GM21528 (cell line): ENCODE measurements at regions not wholly inside any gene's neighbourhood (a gene's known extent, or its start where the extent isn't known, plus 50 kb on each side); places are given as distances from the start of the nearest gene placed in this dataset.
A peak's percentile ranks its signal among the peaks of the same experiment; 100 is the strongest.

Experiments used
- ATAC-seq: cut with Tn5 transposase; IDR thresholded peaks from one replicate; pipeline ENCODE4 v1.9.1; 2021; ENCODE audit warnings: mild to moderate bottlenecking, moderate library complexity; ENCODE audit not compliant: unreplicated experiment, low FRiP score

DNA sequence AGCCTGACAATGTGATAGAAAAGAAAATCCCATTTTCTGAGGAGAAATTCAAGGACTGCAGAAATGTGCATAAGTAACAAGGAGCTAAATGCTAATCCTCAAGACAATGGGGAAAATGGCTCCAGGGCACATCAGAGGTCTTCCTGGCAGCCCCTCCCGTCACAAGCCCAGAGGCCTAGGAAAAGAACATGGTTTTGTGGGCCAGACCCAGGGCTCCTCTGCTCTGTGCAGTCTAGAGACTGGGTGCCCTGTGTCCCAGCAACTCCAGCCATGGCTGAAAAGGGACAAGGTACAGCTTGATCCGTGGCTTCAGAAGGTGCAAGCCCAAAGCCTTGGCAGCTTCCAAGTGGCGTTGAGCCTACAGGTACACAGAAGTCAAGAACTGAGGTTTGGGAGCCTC lies 176.8 kb upstream of the SUCLG2 start:
- ATAC-seq = no peak

DNA sequence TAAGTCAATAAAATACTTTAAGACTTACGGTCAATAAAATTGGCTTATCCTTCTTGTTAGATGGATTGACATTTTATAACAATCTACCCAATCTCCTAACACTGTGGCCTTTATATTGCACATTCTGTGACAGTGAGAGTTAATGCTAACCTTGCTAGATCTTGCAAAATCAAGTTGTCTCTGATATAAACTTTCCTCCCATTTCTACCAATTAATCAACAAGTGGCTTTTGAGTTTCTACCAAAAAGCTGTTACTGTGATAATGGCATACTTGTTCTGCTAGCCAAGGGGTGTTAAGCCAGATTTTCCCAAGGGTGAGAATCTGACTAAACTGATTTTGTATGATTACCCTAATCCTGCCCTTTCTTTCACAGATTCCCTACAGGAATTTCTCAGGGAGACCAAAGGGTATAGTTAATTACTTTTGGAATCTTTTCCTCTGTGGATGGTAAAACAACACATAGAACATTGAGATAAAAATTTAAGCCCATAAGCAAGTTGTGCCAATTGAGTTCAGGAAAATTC lies 174.1 kb upstream of the SUCLG2 start:
- ATAC-seq = no peak

DNA sequence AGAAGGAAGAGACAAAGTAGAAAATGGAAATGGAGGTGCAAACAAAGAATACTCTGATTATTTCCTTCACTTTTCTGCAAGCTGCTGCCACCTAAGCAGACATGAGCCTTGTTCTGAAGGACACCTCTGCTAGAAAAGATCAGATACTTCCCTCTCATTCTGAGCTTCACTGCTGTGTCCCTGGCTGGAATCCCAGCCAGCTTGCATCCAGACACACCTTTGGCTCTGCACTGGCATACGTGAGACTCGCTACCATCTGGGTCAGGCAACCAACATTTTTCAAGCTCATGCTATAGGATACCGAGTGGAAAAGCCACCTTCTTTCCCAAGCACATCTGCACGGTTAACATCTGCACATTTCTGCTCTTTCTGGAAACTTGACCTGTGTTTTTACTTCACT lies 166.7 kb upstream of the SUCLG2 start:
- no peak for ATAC-seq

DNA sequence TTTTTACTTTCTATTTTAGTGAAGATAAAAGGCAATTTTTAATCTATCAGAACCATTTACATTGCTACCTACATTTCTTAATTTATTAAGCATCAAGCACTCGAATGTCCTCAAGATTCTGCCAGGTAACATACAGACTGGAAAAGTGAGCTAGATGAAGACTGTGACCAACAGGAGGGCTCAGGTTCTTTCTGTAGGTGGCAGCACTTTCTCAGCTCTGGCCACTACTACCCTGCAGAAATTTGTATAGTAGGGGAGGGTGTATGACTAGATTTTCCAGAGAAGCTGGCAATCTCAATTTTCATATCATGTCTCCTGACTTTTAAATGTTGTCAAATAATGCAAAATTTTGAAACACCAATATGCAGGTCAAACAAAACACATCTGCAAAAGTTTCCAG lies 165.0 kb upstream of the SUCLG2 start:
- no peak for ATAC-seq

DNA sequence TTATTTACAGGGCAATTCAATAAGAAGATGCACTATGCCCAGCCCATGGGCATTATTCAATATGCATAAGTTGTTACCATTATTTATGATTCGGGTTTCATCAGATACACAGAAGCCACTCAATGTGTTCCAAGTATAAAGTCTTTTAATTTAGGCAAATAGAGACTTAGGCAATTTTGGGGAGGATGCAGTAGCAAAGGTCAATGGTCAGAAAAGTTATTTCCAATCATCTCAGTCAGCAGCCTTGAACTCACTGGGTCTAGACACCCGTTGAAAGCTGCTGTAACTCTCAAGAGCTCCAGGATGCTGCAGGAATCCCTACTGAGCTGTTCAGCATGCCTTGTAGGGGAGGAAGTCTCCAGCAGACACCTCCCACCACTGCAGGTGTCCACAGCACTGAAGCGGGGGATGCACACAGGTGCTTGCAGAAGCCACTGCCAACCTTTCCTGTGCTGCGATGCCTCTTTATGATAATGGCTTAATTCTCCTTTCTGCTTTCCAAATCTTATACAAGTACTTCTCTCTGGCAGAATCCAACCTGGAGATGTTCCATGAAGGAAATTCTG lies 155.0 kb upstream of the SUCLG2 start:
- ATAC-seq = no peak

DNA sequence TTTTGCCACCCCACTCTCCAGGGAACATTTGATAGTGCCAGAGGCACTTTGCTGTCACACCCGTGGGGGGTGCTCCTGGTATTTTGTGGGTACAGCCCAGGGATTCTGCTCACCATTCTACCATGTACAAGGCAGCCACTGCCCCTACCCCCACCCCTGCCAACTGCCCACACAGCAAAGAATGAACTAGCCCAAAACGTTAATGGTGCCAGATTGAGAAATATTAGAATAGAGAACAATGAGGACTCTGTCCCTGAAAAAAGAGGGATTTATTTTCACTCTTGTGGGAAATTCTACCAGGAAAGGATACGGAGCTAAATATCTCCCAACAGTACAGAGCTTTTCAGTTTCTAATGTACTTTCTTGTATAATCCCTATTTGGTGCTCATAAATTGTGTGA lies 154.5 kb upstream of the SUCLG2 start:
- ATAC-seq = no peak

DNA sequence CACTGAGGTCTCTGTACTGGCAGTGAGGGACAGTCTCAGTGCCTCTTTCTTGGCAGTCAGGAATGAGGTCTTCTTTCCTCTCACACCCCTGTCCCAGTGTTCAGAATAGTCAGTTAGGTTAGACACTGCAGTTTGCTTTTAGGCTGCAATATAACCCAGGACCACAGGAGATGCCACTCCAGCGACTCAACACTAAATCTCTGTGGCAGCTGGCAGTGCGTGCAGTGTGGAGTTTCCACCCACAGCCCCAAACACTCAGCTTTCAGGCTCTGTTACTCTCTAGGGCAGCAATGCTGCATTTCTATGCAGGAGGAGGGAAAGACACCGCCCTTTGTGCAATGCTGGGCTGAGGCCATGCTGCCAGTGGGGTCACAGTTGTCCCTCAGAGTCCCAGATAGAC lies 150.2 kb upstream of the SUCLG2 start:
- no peak for ATAC-seq

DNA sequence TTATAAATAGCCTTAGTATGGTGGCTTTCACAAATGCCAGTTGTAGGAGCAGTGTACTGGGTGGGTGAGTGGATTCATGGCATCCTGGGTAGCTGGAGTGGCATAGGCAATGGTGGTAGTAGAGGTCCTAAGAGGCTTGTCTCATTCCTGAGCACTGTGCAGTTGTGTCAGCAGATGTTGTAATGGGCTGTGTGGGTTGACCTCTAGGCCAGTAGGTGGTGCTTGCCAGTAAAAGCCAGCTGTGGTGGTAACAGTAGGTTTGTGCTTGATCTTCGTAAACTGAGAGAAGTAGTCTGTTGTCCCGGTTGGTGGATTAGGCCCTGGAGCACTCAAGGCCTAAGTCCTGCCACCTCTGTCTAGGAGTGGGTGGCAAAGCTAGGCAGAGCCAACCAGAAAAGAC lies 149.7 kb upstream of the SUCLG2 start:
- ATAC-seq = no peak

DNA sequence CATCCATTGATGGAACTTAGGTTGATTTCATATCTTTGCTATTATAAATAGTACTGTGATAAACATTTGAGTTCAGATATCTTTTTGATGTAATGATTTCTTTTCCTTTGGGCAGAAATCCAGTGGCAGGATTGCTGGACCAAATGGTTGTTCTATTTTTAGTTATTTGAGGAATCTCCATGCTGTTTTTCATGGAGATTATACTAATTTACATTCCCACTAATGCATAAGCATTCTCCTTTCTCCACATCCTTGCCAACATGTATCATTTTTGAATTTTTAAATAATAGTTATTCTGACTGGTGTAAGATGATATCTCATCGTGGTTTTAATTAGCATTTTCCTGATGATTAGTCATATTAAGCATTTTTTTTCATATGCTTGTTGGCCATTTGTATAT lies 144.0 kb upstream of the SUCLG2 start:
- no peak for ATAC-seq

DNA sequence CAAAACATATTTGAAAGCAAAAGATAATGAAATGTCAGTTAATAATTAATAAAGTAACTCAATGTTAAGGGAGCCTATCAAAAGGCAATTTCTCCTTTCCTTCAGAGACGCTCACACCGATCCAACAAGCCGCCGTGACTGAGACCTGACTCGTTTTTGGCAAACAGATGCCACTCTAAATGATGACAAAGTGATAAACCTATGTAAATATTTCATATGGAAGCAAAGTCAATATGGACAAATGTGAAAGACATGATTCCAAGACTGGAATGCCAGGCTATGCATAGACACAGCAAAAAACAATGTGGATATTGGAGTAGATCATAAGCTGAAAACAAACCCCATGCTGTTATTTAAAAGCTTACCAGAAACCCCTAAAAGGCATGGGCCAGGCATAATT lies 137.2 kb upstream of the SUCLG2 start:
- no peak for ATAC-seq

DNA sequence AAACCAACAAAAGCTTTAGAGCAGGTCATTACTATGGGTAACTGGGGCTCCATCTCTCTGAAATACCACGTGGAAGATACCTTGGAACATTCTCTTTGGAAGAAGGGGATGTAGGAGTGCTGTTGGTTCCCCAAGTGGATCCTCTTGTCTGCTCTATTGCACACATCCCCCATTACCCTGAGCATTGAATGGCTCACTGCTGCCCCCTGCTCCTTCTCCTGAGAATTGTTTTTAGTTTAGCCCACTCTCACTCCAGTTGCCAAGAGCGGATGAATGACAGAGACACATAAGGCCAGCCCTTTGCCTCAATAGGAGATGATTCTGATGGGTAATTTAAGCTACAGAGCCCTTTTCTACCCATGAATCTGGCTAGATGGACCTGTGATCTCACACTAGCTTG lies 135.6 kb upstream of the SUCLG2 start:
- peak; percentile 96 for ATAC-seq

DNA sequence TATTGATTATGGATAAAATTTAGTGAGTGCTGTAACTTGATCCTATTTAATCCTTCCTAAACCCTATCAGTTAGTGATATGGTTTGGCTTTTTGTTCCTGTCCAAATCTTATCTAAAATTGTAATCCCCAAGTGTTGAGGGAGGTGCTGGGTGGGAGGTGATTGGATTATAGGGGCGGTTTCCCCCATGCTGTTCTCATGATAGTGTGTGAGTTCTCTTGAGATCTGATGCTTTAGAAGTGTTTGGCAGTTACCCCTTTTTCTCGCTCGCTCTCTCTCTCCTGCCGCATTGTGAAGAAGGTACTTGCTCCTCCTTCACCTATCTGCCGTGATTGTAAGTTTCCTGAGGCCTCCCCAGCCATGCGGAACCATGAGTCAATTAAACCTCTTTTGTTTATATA lies 134.0 kb upstream of the SUCLG2 start:
- no peak for ATAC-seq

DNA sequence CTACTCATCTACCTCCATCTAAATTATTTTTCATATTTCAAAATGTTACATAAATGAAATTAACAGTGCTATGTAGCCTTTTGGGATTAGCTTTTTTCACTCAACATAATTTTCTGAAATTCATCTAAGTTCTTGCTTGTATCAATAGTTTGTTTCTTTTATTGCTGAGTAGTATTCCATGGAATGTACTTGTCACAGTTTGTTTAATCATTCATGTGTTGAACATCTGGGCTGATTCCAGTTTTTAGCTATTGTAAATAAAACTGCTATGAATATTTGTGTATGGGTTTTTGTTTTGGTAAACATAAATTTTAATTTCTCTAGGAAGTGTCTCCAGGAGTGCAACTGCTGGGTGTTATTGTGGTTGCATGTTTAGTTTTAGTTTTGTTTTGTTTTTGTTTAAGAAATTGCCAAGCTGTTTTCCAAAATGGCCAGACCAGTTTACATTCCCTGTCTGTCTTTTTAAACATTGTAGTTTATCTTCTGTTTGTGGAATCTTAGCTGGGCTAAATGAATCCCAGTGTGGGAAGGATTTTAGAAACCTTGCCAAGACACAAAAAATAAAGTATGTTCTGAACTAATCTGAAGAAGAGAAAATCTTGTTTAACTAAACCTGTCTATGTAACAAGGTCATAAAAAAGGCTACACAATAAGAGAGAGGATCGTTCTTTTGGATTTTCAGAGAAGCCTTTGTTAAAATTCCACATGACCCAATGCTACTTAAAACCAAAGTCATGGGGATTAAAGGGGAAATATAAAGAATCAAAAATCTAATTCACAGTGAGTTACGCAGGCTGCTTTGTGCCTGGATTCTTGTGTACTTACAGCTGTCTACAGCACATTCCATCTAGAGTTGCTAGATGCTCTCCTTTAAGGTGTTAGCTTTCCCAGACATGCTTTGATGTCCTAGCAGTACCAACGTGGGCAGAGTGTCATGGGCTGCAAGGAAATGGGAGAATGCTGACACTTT lies 129.2 kb upstream of the SUCLG2 start:
- no peak for ATAC-seq

DNA sequence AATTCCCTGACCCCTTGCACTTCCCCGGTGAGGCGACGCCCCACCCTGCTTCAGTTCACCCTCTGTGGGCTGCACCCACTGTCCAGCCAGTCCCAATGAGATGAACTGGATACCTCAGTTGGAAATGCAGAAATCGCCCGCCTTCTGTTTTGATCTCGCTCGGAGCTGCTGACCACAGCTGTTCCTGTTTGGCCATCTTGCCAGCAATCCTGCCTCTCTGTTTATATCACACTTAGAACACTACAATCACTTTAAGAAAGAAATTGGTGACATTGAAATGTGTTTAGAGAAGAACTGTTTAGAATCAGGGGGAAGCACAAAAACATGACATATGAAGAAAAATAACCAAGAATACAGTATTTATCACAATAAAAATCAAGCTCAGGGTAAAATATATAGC lies 127.5 kb upstream of the SUCLG2 start:
- ATAC-seq = no peak

DNA sequence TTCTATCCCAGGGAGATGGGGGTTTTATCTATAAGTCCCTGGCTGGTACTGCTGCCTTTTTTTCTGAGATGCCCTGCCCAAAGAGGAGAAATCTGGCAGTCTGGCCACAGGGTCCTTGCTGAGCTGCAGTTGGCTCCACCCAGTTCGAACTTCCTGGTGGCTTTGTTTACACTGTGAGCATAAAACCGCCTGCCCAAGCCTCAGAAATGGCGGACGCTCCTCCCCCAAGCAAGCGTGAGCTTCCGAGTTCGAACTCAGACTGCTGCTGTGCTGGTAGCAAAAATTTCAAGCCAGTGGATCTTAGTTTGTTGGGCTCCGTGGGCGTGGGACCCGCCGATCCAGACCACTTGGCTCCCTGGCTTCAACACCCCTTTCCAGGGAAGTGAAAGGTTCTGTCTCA lies 126.8 kb upstream of the SUCLG2 start:
- no peak for ATAC-seq

DNA sequence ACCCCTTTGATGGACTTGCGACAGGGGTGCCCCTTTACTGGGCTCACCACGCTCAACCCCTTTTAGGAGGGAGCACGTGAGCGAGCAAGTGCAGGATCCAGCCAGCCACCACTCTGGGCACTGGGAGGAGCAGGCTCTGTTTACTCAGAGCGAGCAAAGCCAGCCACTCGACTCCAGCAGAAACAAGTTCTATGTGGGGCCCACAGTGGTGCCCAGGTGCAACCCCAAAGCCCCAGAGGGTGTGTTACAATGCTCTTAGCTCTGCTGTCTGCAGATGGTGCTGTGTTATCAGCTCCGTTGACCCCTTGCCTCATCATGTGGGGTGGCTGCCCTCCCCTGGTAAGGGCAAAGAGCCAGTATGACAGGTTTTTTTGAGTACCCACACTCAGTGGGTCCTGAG lies 120.3 kb upstream of the SUCLG2 start:
- no peak for ATAC-seq

DNA sequence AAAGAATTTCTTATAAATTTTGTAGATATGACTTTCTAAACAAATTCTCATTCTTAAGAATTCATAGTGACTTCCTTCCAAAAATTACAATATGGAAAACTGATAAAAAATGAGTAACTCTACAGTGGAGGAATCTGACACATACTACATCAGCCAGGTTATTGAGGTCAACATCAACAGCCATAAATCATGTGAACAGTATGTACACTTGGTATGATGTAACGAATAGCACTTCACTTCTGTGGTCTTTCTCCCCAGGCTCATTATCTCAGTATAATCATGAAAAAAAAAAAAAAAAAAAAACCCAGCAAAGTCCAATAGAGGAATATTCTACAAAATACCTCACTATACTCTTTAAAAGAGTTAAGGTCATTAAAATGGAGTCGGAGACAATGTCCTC lies 111.2 kb upstream of the SUCLG2 start:
- ATAC-seq = no peak

DNA sequence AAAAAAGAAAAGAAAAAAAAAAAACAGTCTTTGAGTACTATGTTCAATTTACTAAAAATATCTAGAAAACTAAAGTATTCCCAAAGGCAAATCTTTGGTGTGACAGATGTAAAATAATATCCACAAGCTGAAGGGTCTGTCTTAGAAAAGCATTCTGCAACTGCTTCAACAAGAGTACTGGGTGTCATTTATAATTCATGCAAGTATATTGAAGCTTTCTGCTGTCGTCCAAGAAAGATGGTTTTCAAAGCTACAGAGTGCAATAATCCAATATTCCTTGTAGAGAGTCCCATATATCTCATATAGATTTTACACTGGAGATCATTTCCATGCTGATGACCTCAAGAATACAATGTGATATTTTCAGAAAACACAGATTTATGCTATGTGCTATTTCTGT lies 90.9 kb upstream of the SUCLG2 start:
- no peak for ATAC-seq

DNA sequence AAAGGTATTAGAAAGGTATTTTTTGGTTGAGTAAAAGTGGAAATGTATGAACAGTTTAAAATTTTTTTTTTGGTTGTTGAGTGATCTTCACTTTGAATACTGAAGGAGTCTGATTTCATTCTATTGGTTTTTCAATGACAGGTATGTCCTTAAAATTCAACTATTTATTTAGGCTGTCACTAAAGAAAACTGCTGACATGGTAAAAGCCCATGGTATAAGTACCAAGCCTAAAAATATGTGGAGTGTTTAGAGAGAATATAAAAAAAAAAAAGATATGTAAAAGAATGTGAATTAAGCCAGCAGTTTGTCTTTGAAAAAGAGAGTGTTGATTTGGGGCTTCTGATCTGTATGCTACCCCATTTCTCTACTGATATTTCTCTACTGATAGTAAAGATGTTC lies 90.3 kb upstream of the SUCLG2 start:
- no peak for ATAC-seq

DNA sequence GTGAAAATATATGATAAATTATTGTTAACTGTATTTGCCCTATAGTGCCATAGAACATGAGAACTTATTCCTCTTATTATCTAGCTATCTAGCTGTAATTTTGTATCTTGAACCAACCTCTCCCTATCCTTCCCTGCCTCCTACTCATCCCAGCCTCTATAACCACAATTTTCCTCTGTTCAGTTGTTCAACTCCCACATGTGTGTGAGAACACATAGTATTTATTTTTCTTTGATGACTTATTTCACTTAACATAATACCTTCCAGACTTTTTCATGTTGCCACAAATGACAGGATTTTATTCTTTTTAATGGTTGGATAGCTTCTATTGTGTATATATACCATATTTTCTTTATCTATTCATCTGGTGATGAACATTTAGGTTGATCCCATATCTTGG lies 85.4 kb upstream of the SUCLG2 start:
- ATAC-seq = no peak

DNA sequence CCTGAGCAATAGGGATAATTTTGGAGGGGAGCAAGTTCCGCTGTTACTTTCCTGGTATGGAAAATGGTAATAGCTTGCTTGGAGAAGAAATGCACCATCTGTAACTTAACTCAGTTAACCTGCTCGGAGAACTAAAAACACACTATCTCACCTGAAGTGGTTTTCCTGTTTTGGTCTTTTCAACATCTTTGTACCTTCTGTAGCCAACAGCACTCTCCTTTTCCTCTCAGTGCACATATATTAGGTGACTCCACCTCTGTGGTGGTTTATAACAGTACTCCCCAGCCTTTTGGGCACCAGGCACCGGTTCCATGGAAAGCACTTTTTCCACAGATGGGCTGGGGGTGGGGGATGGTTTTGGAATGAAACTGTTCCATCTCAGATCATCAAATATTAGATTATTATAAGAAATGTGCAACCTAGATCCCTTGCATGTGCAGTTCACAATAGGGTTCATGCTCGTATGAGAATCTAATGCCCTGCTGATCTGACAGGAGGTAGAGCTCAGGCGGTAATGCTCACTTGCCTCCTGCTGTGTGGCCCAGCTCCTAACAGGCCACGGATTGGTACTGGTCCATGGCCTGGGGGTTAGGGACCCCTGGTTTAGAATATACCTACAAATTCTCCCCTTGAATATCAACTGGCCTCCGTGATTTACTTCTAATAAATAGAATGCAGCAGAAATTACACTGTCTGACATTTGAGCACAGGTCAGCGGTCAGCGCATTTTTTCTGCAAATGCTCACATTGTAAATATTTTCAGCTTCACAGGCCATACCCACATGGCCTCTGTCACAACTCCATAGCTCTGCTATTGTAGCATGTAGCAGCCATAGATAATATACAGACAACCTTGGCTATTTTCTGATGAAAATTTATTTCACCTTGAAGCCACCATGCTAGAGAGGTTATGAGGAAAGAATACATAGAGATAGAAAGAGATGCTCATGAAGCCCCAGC lies 83.8 kb upstream of the SUCLG2 start:
- ATAC-seq = no peak
